ENCODE measurements at regions not wholly inside any gene's neighbourhood (a gene's known extent, or its start where the extent isn't known, plus 50 kb on each side); places are given as distances from the start of the nearest gene placed in this dataset.
A peak's percentile ranks its signal among the peaks of the same experiment; 100 is the strongest.
"Not testable (repeated sequence)": the region's sequence is repeated elsewhere in the genome, so short reads cannot be mapped to it uniquely, and the experiment has no call there.

GRCh38 chr1:67535474-67535873 lies 105.3 kb upstream of the SERBP1 start:
- Mint-ChIP-seq H3K27ac (no peak overlapping the region), H3K9me3 (peaks cover 6% of the 10 kb centered on the region), H3K4me1 (peaks cover 6% of the 10 kb centered on the region), H3K27me3 (no peaks in the 10 kb centered on the region), H3K4me3 (no peak overlapping the region), H3K36me3 (ENCODE audit: low read depth) (no peaks in the 10 kb centered on the region)
- ChIA-PET CTCF (interaction anchor here (0.6 to 4.8 kb wide), 11 partner anchors 9 to 323 kb away, joined by 3 to 61 read pairs (median 5); partner anchors contain the start of gene GADD45A), POLR2A (interaction anchor here (1.2 kb wide), 1 partner anchor 151 kb away, joined by 3 read pairs; no protein-coding TSS in a partner anchor)
- DNase-seq = peak; percentile 60

DNA sequence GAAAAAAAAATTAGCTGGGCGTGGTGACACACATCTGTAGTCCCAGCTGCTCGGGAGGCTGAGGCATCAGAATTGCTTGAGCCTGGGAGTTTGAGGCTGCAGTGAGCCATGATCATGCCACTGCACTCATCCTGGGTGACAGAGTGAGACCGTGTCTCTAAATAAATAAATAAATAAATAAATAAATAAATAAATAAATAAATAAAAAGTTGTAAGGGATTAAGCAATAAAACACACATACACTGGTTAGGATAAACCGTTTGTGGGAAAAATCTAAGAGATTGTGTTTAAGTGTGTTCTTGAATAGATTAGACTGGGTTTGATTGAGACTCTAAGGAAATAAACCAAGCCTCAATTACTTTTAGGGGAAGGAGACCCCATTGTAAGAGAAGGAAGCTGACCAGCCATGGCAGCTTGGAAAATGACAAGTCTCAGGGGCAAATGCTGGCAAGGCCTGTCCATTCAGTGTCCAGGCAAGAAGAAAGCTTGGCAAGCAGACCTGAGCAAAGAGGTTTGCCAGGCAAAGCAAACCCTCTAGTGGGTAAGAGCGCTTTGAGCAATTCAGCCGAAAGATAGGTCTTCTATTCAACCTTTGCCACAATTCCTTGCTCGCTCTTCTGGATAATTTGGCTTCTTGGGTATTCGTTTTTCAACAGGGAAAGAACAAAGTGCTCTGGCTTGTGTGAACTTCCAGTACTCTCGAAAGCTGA lies 106.9 kb upstream of the SERBP1 start:
- ChIA-PET CTCF (interaction anchor here (0.7 to 2.9 kb wide), 5 partner anchors 10 to 223 kb away, joined by 3 to 16 read pairs (median 7); partner anchors contain the start of gene GADD45A), POLR2A (no interaction called here)
- DNase-seq = no peak

GRCh38 chr1:67537667-67538018 lies 107.4 kb upstream of the SERBP1 start:
- no peaks in the 10 kb centered on the region for H3K9me3 Mint-ChIP-seq
- no peak overlapping the region for H3K4me3 Mint-ChIP-seq
- no peak overlapping the region for H3K27ac Mint-ChIP-seq
- ChIA-PET CTCF (interaction anchor here (2.4 to 2.9 kb wide), 2 partner anchors 148 to 223 kb away, joined by 9 to 16 read pairs; partner anchors contain the start of gene GADD45A), POLR2A (no interaction called here)
- peaks cover 6% of the 10 kb centered on the region for H3K4me1 Mint-ChIP-seq
- no peaks in the 10 kb centered on the region for H3K36me3 Mint-ChIP-seq (ENCODE audit: low read depth)
- no peak for DNase-seq
- peaks cover 2% of the 10 kb centered on the region for H3K27me3 Mint-ChIP-seq

More for the DNA sequence above, 106.9 kb upstream of the SERBP1 start:
- H3K4me3 Mint-ChIP-seq = no peak overlapping the region
- H3K36me3 Mint-ChIP-seq (ENCODE audit: low read depth) = no peaks in the 10 kb centered on the region
- no peaks in the 10 kb centered on the region for H3K9me3 Mint-ChIP-seq
- peaks cover 2% of the 10 kb centered on the region for H3K27me3 Mint-ChIP-seq
- no peak overlapping the region for H3K27ac Mint-ChIP-seq
- H3K4me1 Mint-ChIP-seq = peaks cover 6% of the 10 kb centered on the region

- no peaks in the 10 kb centered on the region for H3K9me3 Mint-ChIP-seq
These were observed 110.0 kb upstream of the SERBP1 start for GRCh38 chr1:67540025-67540732.

DNA sequence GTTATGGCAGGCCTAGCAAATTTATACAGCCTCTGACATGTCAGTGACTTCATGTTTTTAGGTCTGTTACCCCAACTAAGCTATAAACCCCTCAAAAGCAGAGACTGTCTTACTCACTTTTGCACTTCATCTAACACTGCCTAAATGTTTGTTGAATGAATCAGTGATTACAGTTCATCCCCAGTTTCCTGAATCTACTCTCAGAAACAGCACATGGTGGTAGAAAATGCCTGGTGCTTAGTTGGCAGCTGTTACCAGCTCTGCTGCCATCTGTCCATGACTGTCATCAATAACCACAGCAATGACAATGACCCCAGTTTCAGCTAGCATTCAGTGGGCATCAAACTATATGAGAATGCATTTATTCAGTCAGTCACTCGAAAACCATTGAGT lies 110.5 kb upstream of the SERBP1 start:
- Mint-ChIP-seq H3K36me3 (ENCODE audit: low read depth) (no peaks in the 10 kb centered on the region), H3K4me3 (no peak overlapping the region), H3K27me3 (peaks cover 4% of the 10 kb centered on the region), H3K4me1 (no peaks in the 10 kb centered on the region), H3K27ac (no peak overlapping the region), H3K9me3 (no peaks in the 10 kb centered on the region)
- ChIA-PET CTCF (interaction anchor here (1.0 to 1.3 kb wide), 3 partner anchors 8 to 220 kb away, joined by 3 to 5 read pairs (median 3); no protein-coding TSS in a partner anchor), POLR2A (no interaction called here)
- DNase-seq = no peak

More at GRCh38 chr1:67540025-67540732, 110.0 kb upstream of the SERBP1 start:
- Mint-ChIP-seq H3K27ac (no peak overlapping the region), H3K4me3 (no peak overlapping the region), H3K4me1 (no peaks in the 10 kb centered on the region), H3K27me3 (peaks cover 2% of the 10 kb centered on the region), H3K36me3 (ENCODE audit: low read depth) (no peaks in the 10 kb centered on the region)
- DNase-seq = no peak
- ChIA-PET CTCF (interaction anchor here (1.0 to 2.4 kb wide), 3 partner anchors 8 to 220 kb away, joined by 3 to 16 read pairs (median 5); no protein-coding TSS in a partner anchor), POLR2A (no interaction called here)

GRCh38 chr1:67542747-67543146 lies 112.5 kb upstream of the SERBP1 start:
- no peak overlapping the region for H3K4me3 Mint-ChIP-seq
- CTCF ChIA-PET = no interaction called here
- peaks cover 4% of the 10 kb centered on the region for H3K27me3 Mint-ChIP-seq
- no peaks in the 10 kb centered on the region for H3K36me3 Mint-ChIP-seq (ENCODE audit: low read depth)
- H3K27ac Mint-ChIP-seq = no peak overlapping the region
- no peaks in the 10 kb centered on the region for H3K4me1 Mint-ChIP-seq
- H3K9me3 Mint-ChIP-seq = no peaks in the 10 kb centered on the region
- POLR2A ChIA-PET = no interaction called here
- no peak for DNase-seq

- H3K4me1 Mint-ChIP-seq = no peaks in the 10 kb centered on the region
- POLR2A ChIA-PET = no interaction called here
- H3K27me3 Mint-ChIP-seq = peaks cover 9% of the 10 kb centered on the region
- H3K36me3 Mint-ChIP-seq (ENCODE audit: low read depth) = no peaks in the 10 kb centered on the region
- H3K9me3 Mint-ChIP-seq = no peaks in the 10 kb centered on the region
- H3K27ac Mint-ChIP-seq = no peak overlapping the region
- no peak overlapping the region for H3K4me3 Mint-ChIP-seq
- no peak for DNase-seq
- CTCF ChIA-PET = interaction anchor here (1.1 to 2.9 kb wide), 2 partner anchors 11 to 17 kb away, joined by 5 to 18 read pairs; no protein-coding TSS in a partner anchor
These were observed 114.7 kb upstream of the SERBP1 start for GRCh38 chr1:67544921-67545320.

DNA sequence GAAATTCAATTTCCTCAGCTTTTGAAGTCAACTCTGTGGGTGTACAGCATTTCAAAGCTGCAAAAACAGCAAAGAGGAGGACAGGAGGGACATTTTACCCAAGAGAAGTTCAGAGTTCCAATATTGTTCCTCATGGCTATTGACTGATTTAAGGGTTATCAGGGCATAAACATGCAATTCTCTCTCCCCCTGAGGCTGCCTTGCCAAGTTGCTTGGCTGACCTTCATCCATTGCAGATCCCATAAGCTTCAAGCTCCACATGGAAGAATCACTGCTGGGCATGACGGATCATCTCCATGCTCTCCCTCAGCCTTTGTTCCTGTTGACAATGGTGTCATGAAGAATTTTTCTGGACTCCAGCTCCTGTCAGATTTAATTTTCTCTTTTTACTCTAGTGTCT lies 115.2 kb upstream of the SERBP1 start:
- Mint-ChIP-seq H3K27me3 (peaks cover 9% of the 10 kb centered on the region), H3K27ac (no peak overlapping the region), H3K4me1 (no peaks in the 10 kb centered on the region), H3K9me3 (no peaks in the 10 kb centered on the region), H3K4me3 (no peak overlapping the region), H3K36me3 (ENCODE audit: low read depth) (no peaks in the 10 kb centered on the region)
- ChIA-PET POLR2A (no interaction called here), CTCF (interaction anchor here (1.1 to 2.9 kb wide), 2 partner anchors 11 to 16 kb away, joined by 5 to 18 read pairs; no protein-coding TSS in a partner anchor)
- no peak for DNase-seq

- ChIA-PET POLR2A (no interaction called here), CTCF (interaction anchor here (1.2 to 2.5 kb wide), 2 partner anchors 10 to 209 kb away, joined by 3 to 9 read pairs; no protein-coding TSS in a partner anchor)
- no peaks in the 10 kb centered on the region for H3K9me3 Mint-ChIP-seq
- no peaks in the 10 kb centered on the region for H3K4me1 Mint-ChIP-seq
- no peak overlapping the region for H3K27ac Mint-ChIP-seq
- H3K36me3 Mint-ChIP-seq (ENCODE audit: low read depth) = no peaks in the 10 kb centered on the region
- H3K4me3 Mint-ChIP-seq = no peak overlapping the region
- no peak for DNase-seq
- peaks cover 12% of the 10 kb centered on the region for H3K27me3 Mint-ChIP-seq
These were observed 121.2 kb upstream of the SERBP1 start for GRCh38 chr1:67551375-67551774.

DNA sequence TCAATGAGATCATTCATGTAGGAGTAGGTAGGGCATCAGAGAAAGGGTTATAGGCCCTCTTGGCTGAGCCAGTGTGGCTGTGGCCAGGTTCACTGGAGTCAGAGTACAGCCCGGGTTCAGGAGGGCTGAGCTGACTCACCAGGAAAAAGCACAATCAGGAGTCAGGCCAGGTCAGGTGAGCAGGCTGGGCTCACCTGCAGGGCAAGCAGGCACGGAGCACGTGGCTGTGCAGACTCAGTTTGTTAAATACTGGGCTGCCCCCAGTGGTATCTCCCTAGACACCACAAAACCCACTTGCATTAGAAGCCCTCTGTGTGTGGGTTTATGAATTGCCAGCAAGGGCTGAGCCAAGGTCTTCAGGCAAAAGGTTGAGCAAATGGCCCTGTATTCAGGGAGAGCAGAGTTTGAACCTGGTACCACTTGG lies 122.1 kb upstream of the SERBP1 start:
- Mint-ChIP-seq H3K27me3 (peaks cover 12% of the 10 kb centered on the region), H3K36me3 (ENCODE audit: low read depth) (no peaks in the 10 kb centered on the region), H3K27ac (no peak overlapping the region), H3K4me1 (no peaks in the 10 kb centered on the region), H3K4me3 (no peak overlapping the region), H3K9me3 (no peaks in the 10 kb centered on the region)
- ChIA-PET POLR2A (no interaction called here), CTCF (interaction anchor here (1.2 to 2.5 kb wide), 2 partner anchors 9 to 208 kb away, joined by 3 to 9 read pairs; no protein-coding TSS in a partner anchor)
- DNase-seq = no peak

- peaks cover 10% of the 10 kb centered on the region for H3K27me3 Mint-ChIP-seq
- H3K4me3 Mint-ChIP-seq; H3K27ac Mint-ChIP-seq; H3K9me3 Mint-ChIP-seq; H3K4me1 Mint-ChIP-seq; DNase-seq; POLR2A ChIA-PET; H3K36me3 Mint-ChIP-seq (ENCODE audit: low read depth): not testable (repeated sequence)
- CTCF ChIA-PET = interaction anchor here (0.6 kb wide), 1 partner anchor 320 kb away, joined by 4 read pairs; no protein-coding TSS in a partner anchor
These were observed 124.0 kb upstream of the SERBP1 start for GRCh38 chr1:67554204-67554603.

DNA sequence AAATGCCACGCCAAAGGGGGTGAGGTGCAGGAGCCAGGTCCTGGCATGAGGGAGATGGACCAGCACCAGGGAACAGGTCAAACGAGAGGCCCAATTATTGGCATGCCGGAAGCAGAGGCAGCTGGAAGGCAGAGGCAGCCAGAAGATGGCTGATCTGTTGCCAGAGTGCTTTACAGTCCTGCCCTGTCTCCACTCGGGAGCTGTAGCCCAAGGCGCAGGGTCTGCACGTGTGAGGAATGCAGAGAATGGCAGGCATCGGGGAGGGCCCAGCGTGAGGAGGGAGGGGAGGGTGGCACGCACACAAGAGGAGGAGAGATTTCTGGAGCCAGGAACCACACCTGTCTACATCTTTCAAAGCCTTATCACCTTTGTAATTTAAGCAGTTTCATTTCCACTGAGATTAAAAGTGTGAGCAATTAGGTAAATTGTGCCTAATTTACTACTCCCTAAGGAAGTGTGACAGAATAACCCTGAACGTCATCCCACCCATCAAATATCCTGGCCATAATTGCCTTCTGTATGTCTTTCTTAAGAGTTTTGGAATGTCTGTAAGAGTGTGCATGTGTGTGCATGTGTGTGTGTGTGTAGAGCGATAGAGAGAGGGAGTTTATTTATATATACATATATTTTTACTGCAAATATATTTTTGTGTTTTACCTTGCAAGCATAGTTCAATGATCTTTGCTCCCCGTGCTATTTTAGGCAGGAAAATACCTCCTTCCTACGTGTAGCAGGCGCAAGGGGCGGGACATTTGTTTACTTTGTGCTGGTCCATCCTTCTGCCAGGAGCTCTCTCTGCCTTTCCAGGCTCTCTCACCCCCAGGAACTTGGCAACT lies 125.5 kb upstream of the SERBP1 start:
- Mint-ChIP-seq H3K4me1 (no peaks in the 10 kb centered on the region), H3K36me3 (ENCODE audit: low read depth) (no peaks in the 10 kb centered on the region), H3K27ac (no peak overlapping the region), H3K4me3 (no peak overlapping the region), H3K9me3 (no peaks in the 10 kb centered on the region), H3K27me3 (peaks cover 9% of the 10 kb centered on the region)
- CTCF ChIA-PET = interaction anchor here (8.2 kb wide), 1 partner anchor 205 kb away, joined by 123 read pairs; no protein-coding TSS in a partner anchor
- no peak for DNase-seq
- POLR2A ChIA-PET = no interaction called here

All from activated CD4-positive, alpha-beta memory T cell treated with anti-CD3 and anti-CD28 coated beads, Interleukin-2, amount 10 ng/mL, durations not matched to agents 7 days and 5 days (primary cell).